ENCODE measurements at regions not wholly inside any gene's neighbourhood (a gene's known extent, or its start where the extent isn't known, plus 50 kb on each side); places are given as distances from the start of the nearest gene placed in this dataset.

DNA sequence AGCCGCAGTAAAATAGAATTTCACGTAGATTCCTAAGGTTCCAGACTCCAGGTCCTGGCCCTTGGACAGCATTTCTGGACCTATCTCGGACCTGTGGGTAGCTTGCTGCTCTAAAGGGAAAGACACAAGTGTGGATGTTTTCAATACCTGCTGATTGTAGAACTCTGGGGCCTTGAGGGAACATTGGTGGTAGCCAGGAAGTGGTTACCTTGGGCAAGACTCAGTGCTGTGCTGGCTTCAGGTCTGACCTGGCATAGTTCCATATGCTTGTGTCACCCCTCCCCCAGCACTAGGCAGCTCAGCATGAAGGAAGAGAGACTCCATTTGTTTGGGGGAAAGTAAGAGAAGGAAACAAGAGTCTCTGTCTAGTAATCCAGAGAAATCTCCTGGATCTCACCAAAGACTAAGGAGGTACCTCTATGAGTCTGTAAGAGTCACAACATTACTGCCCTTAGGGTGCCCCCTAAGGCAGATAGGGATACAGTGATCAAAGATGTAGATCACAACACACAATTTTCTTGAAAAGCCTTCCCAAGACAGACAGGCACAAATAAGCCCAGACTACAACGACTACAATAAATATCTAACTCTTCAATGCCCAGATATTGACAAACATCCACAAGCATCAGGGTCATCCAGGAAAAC is 398.8 kb downstream of the TGFB2 start:
- TF ChIP-seq, protein P1, sequence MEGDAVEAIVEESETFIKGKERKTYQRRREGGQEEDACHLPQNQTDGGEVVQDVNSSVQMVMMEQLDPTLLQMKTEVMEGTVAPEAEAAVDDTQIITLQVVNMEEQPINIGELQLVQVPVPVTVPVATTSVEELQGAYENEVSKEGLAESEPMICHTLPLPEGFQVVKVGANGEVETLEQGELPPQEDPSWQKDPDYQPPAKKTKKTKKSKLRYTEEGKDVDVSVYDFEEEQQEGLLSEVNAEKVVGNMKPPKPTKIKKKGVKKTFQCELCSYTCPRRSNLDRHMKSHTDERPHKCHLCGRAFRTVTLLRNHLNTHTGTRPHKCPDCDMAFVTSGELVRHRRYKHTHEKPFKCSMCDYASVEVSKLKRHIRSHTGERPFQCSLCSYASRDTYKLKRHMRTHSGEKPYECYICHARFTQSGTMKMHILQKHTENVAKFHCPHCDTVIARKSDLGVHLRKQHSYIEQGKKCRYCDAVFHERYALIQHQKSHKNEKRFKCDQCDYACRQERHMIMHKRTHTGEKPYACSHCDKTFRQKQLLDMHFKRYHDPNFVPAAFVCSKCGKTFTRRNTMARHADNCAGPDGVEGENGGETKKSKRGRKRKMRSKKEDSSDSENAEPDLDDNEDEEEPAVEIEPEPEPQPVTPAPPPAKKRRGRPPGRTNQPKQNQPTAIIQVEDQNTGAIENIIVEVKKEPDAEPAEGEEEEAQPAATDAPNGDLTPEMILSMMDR (IDR thresholded peaks at IDR 0.05): no peak
- no peak for TF ChIP-seq POLR2A (IDR thresholded peaks at IDR 0.05)

All from esophagus squamous epithelium (tissue), 4 donors.